ENCODE measurements at regions not wholly inside any gene's neighbourhood (a gene's known extent, or its start where the extent isn't known, plus 50 kb on each side); places are given as distances from the start of the nearest gene placed in this dataset.

DNA sequence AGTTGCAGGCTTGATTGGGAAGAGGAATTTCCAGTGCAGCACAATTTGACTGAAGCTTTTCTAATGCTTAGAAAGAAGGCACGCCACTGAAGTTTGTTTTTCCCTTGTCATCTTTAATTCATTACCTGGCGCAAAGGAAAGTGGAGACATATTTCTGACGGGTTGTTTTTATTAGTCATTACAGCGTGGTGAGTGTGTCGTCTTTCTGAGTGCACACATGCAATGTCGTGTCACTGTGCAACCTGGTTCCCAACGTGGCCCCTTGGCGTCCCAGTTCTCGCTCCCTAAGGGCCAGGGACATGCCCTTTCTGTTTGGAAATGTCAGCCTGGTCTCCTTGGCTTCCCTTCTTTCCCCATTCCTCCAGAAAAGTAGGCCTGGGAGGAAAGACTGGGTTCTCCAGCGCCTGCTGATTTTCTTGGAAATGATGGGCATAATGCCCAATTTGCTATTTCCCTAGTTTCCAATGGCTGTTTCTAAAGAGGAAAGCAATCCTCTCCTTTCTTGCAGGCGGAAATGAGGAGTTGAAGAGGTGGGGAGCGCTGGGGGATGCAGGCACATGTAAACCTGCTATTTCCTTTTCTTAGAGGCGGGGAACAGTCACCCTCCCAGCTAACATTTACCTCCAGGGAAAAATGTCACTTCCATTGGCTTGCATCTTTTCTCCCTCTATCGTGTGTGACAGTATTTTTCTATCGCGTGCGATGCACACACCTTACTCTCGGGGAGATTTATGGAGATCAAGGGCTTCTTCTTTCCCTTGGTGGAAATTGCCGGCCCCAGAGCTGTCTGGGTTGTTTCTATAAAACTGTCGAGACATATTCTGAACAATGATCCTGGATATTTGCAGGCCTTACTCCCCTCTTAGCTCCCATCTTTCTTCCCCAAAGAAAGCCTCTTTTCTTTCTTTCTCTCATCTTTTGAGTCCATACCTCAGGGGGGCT lies 249.8 kb downstream of the ARHGAP12 start:
- peak overlapping the region; percentile 17 for H3K27ac Mint-ChIP-seq
- no peaks in the 10 kb centered on the region for H3K36me3 ChIP-seq
- H3K27me3 Mint-ChIP-seq (ENCODE audit: insufficient read depth, low read depth) = peaks cover 20% of the 10 kb centered on the region

DNA sequence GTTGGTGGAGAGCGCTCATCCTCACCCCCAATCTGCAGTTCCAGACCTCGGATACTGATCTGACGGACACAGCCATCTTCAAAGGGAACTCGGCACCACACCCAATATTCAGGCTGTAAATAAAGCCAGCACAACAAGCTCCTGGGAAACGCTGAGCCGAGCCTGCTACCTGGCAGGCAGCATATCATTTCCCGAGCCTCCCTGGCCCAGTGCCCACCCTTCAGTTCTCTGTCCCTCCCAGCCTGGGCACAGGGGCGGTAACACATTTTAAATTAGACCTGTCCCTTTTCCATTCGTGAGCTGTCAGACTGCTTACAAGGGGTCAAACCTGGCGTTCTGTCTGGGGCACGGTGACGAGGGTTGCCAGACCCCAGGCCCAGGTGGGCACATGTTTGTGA lies 250.5 kb downstream of the ARHGAP12 start:
- TF ChIP-seq, protein P1, sequence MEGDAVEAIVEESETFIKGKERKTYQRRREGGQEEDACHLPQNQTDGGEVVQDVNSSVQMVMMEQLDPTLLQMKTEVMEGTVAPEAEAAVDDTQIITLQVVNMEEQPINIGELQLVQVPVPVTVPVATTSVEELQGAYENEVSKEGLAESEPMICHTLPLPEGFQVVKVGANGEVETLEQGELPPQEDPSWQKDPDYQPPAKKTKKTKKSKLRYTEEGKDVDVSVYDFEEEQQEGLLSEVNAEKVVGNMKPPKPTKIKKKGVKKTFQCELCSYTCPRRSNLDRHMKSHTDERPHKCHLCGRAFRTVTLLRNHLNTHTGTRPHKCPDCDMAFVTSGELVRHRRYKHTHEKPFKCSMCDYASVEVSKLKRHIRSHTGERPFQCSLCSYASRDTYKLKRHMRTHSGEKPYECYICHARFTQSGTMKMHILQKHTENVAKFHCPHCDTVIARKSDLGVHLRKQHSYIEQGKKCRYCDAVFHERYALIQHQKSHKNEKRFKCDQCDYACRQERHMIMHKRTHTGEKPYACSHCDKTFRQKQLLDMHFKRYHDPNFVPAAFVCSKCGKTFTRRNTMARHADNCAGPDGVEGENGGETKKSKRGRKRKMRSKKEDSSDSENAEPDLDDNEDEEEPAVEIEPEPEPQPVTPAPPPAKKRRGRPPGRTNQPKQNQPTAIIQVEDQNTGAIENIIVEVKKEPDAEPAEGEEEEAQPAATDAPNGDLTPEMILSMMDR (IDR thresholded peaks at IDR 0.05) = no peak
- TF ChIP-seq EZH2phosphoT487 (IDR thresholded peaks at IDR 0.05) (no peak), EZH2 (IDR thresholded peaks at IDR 0.05) (no peak)
- peak overlapping the region; percentile 59 for H3K4me2 ChIP-seq
- no peaks in the 10 kb centered on the region for H4K20me1 ChIP-seq (ENCODE audit: low read depth)
- H3K79me2 ChIP-seq (ENCODE audit: low read depth) = no peaks in the 10 kb centered on the region
- H3K27me3 Mint-ChIP-seq (ENCODE audit: insufficient read depth, low read depth) = peaks cover 20% of the 10 kb centered on the region
- H3K4me3 Mint-ChIP-seq = peak overlapping the region; percentile 85
- no peaks in the 10 kb centered on the region for H3K36me3 ChIP-seq
- DNase-seq (ENCODE audit: low spot score) = no peak
- H3K4me3 ChIP-seq = peak overlapping the region; percentile 10
- no peak overlapping the region for H3K27ac ChIP-seq
- H3K9me3 Mint-ChIP-seq = peaks cover 56% of the 10 kb centered on the region
- H3K9me3 ChIP-seq (ENCODE audit: low read depth) = peaks cover 12% of the 10 kb centered on the region
- peak overlapping the region; percentile 100 for H3K27ac Mint-ChIP-seq
- H3K4me1 ChIP-seq = peaks cover 9% of the 10 kb centered on the region
- H3K27me3 ChIP-seq = no peaks in the 10 kb centered on the region
- H3K9ac ChIP-seq = no peak overlapping the region
- H3K4me1 Mint-ChIP-seq = peaks cover 37% of the 10 kb centered on the region
- H3K36me3 Mint-ChIP-seq = no peaks in the 10 kb centered on the region
- peaks cover 15% of the 10 kb centered on the region for H3F3A ChIP-seq (ENCODE audit: low read depth)
- H2AFZ ChIP-seq (replicated peaks) = peak overlapping the region; percentile 91

More for the DNA sequence above, 249.8 kb downstream of the ARHGAP12 start:
- peaks cover 1% of the 10 kb centered on the region for H3K36me3 Mint-ChIP-seq
- H3K4me1 Mint-ChIP-seq = peaks cover 37% of the 10 kb centered on the region
- Histone ChIP-seq H3K4me3 (no peak overlapping the region), H3K4me1 (peaks cover 9% of the 10 kb centered on the region), H4K20me1 (ENCODE audit: low read depth) (no peaks in the 10 kb centered on the region), H3K79me2 (ENCODE audit: low read depth) (no peaks in the 10 kb centered on the region), H3K4me2 (no peak overlapping the region), H3K27me3 (no peaks in the 10 kb centered on the region), H2AFZ (replicated peaks) (peak overlapping the region; percentile 16), H3K27ac (no peak overlapping the region), H3K9me3 (ENCODE audit: low read depth) (peaks cover 19% of the 10 kb centered on the region), H3F3A (ENCODE audit: low read depth) (peaks cover 20% of the 10 kb centered on the region), H3K9ac (no peak overlapping the region)
- no peak for DNase-seq (ENCODE audit: low spot score)
- H3K9me3 Mint-ChIP-seq = peaks cover 56% of the 10 kb centered on the region
- TF ChIP-seq, protein P1 (IDR thresholded peaks at IDR 0.05) = no peak
- TF ChIP-seq EZH2phosphoT487 (IDR thresholded peaks at IDR 0.05) (no peak), EZH2 (IDR thresholded peaks at IDR 0.05) (no peak)
- H3K4me3 Mint-ChIP-seq = peak overlapping the region; percentile 21

DNA sequence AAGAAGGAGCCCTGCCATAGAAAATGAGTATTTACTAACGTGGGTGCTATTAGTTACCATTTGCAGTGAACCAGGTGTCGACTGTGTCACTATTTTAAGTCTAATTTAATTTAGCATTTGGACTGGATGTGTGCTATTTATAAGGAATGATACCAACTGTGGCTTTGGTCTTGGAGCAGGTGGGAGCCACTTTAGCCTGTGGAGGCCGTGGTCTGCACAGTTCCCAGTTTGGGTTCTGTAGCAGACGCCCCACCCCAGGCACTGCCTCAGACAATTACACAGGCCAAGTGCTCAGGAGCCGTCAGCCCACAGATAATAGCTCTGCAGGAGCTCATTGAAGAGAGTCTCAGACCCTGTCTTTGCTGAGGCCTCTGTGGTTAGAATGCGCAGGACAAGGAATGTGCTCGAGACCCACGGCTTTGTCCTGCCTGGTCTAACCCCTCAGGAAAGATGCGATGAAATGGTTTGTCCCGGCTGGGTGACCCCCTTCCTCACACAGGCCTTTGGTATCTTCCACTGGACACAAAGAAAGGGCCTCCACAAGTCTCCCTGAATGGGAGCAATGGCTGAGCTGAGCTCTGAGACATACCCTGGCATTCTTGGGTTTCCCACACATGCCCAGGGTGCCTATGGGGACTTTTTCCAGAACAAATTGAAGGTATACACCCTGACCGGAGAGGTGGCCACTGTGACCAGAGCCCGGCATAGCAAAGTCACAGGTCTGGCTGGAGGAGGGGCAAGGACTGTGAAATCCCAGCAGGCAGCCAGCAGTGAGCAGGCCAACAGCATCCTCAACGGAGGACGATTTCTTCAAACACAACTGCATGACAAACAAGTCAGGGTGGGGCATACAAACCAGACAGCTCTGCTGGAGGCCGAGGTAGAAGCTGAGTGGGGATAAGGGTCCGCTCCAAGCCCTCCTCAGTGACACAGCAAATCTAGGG lies 251.2 kb downstream of the ARHGAP12 start:
- Histone ChIP-seq H3K79me2 (ENCODE audit: low read depth) (no peaks in the 10 kb centered on the region), H3F3A (ENCODE audit: low read depth) (peaks cover 15% of the 10 kb centered on the region), H2AFZ (replicated peaks) (peak overlapping the region; percentile 91), H4K20me1 (ENCODE audit: low read depth) (no peaks in the 10 kb centered on the region), H3K9ac (no peak overlapping the region), H3K27me3 (no peaks in the 10 kb centered on the region), H3K36me3 (no peaks in the 10 kb centered on the region), H3K27ac (no peak overlapping the region), H3K4me2 (peak overlapping the region; percentile 59), H3K4me3 (peak overlapping the region; percentile 10), H3K9me3 (ENCODE audit: low read depth) (peaks cover 5% of the 10 kb centered on the region), H3K4me1 (peaks cover 9% of the 10 kb centered on the region)
- H3K4me1 Mint-ChIP-seq = peaks cover 37% of the 10 kb centered on the region
- H3K4me3 Mint-ChIP-seq = peak overlapping the region; percentile 85
- no peaks in the 10 kb centered on the region for H3K36me3 Mint-ChIP-seq
- peaks cover 18% of the 10 kb centered on the region for H3K27me3 Mint-ChIP-seq (ENCODE audit: insufficient read depth, low read depth)
- TF ChIP-seq EZH2 (IDR thresholded peaks at IDR 0.05) (no peak), EZH2phosphoT487 (IDR thresholded peaks at IDR 0.05) (no peak)
- TF ChIP-seq, protein P1 (IDR thresholded peaks at IDR 0.05) = no peak
- H3K9me3 Mint-ChIP-seq = peaks cover 53% of the 10 kb centered on the region
- peak overlapping the region; percentile 100 for H3K27ac Mint-ChIP-seq
- peak; percentile 91 for DNase-seq (ENCODE audit: low spot score)
